ENCODE measurements at regions not wholly inside any gene's neighbourhood (a gene's known extent, or its start where the extent isn't known, plus 50 kb on each side); places are given as distances from the start of the nearest gene placed in this dataset.
A peak's percentile ranks its signal among the peaks of the same experiment; 100 is the strongest.
"Not testable (repeated sequence)": the region's sequence is repeated elsewhere in the genome, so short reads cannot be mapped to it uniquely, and the experiment has no call there.

GRCh38 chr4:169885893-169886292 is 128.1 kb upstream of the HPF1 start:
- DNase-seq: no peak

DNA sequence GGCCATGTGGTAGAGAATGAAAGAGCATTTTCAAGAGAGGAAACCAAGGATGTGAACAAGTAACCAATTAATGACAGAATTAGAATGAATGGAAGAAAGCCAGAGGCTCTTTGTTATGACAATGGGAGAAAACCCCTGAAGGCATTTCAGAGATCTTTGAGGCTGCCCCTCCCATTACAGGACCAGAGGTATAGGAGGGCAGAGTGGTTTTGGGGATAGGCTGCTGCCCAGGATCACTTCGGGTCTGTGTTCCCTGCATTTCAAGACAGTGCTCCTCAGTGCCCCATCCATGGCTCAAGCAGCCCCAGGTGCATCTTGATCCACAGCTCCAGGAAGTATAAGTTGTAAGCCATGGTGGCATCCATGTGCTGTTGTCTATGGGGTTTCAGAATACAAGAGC is 124.0 kb upstream of the HPF1 start:
- DNase-seq: no peak

- no peak for DNase-seq
Observed at GRCh38 chr4:169870507-169870906, 112.8 kb upstream of the HPF1 start.

GRCh38 chr4:169869490-169869889 is 111.7 kb upstream of the HPF1 start:
- no peak for DNase-seq

DNA sequence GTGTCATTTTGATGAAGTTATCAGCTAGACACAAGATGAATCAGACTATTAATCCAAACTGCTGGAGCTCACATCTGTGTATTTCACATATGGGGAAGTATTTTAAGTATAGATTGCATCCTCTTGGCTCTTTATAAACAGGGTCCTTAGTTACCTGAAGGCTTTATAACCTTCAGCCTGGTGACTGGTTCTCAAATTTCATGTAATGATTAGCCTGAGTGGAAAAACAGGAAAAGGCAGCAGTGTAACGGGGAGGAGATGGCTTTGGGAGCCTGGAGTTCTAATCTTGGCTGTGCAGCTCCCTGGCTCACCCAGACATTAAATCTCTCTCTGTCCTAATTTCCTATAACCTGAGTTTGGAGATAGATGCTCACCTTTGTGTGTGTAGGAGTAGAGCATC is 103.8 kb upstream of the HPF1 start:
- DNase-seq: no peak

DNA sequence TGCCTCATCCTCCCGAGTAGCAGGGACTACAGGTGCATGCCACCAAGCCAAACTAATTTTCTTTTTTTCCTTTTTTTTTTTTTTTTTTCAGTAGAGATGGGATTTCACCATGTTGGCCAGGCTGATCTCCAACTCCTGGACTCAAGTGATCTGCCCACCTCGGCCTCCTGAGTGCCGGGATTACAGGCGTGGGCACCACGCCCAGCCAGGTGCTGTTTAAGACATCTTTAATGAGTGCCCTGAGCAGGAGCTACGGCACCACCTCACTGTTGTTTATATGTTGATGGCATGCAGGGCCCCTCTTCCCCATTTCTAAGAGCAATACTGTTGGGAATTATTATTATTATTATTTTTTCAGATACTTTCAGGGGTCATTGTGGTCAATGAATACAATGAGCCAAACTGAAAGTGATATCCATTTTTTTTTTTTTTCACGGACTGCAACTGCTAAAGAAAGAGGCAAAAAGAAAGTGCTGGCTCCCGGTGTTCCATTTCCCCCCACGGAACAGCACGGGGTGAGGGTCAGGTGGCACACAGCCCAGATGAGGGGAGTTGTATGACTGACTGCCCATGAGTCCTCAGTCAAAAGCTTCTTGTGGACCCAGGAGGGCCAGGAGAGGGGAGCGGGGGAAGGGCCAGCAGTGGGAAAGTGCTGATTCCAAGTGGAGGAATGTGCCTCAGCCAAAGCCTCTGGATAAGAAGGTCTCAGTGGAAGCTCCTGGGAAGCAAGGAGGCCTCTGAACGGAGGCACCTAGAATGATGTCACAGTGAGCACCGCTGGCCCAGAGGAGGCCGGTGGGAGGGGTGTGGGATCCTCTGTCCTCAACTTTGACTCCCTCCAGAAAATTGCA is 101.8 kb upstream of the HPF1 start:
- no peak for DNase-seq

- no peak for DNase-seq
Observed at GRCh38 chr4:169854090-169854489, 96.3 kb upstream of the HPF1 start.

DNA sequence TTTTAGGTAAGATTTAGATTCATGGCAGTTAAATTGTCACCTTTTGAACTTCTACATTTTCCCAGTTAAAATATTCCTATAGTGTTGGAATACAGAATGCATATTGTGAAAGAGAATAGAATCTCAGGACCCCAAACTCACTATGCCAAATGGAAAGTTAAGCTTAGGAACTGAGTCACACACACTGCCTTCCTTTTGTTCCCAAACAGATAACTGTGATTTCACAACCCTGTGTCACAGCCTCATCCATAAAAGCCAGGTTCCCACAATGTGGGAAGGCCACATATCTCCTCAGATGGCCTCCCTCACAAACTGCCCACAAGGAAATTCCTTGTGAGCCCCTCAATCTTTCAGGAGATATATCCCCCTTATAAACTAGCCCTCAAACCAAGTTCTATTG is 94.7 kb upstream of the HPF1 start:
- DNase-seq: no peak

- DNase-seq: no peak
Observed at GRCh38 chr4:169851750-169852149, 94.0 kb upstream of the HPF1 start.

DNA sequence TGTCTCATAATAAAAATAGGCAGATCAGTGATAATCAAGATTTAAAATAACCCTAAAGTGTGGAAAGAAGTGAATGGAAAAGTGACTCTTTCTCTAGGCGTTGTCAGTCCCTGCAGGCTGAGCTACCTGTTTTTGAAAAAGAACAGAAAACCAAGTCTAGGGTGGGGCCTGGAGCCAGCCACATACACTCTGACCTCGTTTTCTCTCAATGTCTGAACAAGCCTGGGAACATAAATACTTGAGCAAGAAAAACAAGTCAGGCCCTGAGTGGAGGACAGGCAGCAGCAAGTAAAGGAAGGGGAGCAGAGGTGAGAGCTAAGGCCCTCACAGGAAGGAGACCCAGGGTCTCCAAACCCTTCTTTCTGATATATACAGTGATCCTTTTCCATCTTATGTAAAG is 91.7 kb upstream of the HPF1 start:
- DNase-seq: no peak

- DNase-seq: no peak
Observed at GRCh38 chr4:169848018-169848417, 90.3 kb upstream of the HPF1 start.

DNA sequence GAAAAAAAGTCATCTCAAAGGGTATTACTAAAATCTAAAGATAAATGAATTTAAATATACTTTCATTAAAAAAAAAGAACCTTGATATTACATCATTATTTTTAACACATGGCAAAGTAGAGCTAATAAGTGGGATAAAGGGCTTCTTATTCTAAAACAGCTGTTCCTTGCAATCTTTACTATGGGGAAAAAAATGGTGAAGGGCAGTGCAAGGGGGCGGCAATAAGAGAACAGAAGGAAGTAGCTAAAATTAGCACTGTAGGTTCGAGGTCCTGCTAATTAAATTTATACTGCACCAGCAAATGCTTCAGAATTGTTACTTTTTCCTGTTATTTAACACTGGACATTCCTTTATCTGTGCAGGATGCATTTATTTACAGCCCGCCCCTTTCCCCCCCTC is 89.4 kb upstream of the HPF1 start:
- no peak for DNase-seq

- no peak for DNase-seq
Observed at GRCh38 chr4:169846396-169846795, 88.7 kb upstream of the HPF1 start.

GRCh38 chr4:169841776-169842175 is 84.0 kb upstream of the HPF1 start:
- no peak for DNase-seq

DNA sequence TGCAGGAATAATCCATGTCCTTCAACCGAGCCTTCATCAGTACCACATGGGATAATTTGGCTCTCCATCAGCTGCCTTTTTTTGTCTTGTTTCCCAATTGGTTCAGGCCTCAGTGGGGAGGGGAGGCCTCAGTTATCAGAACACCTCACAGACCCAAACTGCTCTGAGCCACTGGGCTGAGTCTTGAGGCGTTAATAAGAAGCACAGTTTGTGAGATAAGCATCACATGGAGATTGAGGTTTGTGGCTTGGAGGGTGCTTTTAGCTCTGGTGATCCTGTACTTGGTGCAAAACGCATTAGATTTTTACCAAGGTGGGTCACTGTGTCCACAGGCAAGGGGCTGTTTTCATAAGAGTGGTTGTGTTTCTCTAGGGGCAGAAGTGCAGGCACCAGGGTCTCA is 82.8 kb upstream of the HPF1 start:
- no peak for DNase-seq

DNA sequence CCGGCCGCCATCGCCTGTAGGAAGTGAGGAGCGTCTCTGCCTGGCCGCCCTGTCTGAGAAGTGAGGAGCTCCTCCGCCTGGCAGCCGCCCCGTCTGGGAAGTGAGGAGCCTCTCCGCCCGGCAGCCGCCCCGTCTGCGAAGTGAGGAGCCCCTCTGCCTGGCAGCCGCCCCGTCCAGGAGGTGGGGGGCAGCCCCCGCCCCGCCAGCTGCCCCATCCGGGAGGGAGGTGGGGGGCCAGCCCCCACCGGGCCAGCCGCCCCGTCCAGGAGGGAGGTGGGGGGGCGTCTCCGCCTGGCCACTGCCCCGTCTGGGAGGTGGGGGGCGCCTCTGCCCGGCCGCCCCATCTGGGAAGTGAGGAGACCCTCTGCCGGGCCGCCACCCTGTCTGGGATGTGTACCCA is 70.6 kb upstream of the HPF1 start:
- not testable (repeated sequence) for DNase-seq

DNA sequence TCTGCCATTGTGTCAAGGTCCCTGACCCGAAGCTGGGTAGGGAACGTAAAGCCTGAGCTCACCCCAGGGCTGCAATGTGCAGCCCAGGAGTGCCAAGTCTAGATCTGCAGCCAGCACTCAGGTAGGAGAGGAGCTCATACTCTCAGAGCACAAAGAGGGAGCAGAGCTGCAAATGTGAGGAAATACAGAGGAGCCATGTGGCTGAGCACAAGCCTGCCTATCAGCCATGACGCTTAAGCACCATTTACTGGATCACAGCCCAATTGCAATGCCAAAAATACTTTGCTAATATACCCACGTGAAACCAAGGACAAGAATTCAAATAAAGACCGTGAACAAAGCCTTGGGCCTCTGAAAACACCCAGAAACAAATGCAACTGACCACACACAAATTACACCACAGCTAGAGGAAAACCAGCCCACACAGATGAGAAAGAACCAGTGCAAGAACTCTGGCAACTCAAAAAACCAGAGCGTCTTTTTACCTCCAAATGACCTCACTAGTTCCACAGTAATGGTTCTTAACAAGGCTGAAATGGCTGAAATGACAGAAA is 69.0 kb upstream of the HPF1 start:
- no peak for DNase-seq

GRCh38 chr4:169823685-169824084 is 65.9 kb upstream of the HPF1 start:
- DNase-seq: no peak

- DNase-seq: no peak
Observed at GRCh38 chr4:169821402-169821801, 63.7 kb upstream of the HPF1 start.

DNA sequence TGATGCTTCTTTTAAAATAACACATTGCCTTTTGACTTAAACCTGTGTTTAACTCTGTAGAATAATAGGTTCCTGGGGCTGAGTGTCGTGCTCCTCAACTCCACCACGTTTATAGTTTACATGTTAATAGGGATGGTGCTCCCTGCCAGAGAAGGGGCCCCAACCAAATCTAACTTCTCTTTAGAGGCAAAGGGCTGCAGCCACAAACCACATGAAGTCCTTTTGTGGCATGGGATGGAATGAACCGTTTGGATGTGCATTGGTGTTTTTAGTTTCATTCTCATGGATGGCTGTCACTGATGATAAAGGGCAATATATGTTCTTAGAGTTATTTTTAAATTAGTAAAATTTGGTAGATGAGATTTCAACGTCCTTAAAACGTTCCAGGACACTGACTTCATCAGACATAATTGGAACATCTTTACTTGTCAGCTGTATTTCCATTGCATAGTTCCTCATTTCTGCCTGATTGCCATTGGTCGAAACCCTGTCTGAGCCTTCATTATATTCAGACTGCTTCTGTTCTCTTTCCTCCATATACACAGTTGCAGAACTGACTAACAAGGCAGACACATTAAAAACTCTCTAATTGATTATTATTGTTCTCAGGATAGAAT is 60.4 kb upstream of the HPF1 start:
- peak; percentile 78 for DNase-seq

DNA sequence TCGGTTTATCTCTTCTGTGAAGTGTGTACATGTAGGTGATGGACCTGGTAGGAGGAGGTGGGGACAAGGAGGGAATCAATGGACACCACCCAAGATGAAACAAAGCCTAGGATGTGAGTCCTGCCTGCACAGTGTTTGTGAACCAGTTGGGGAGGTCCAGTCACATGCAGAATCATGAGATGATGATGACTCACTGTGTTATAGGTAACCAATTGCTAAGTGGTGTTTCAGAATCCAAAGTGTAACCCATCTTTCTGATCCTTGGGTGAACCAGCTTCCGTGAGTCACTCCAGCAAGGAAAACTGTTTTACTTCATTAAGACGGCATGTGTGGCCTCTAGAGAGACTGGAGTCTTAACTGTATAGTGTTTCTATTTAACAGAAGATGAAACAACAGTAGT is 57.9 kb upstream of the HPF1 start:
- DNase-seq: no peak

- DNase-seq: no peak
Observed at GRCh38 chr4:169811476-169811875, 53.7 kb upstream of the HPF1 start.

GRCh38 chr4:169810325-169811323 is 52.9 kb upstream of the HPF1 start:
- DNase-seq: peak; percentile 47
